Subcutaneous abdominal adipose tissue (tissue), 5 donors: ENCODE measurements at regions not wholly inside any gene's neighbourhood (a gene's known extent, or its start where the extent isn't known, plus 50 kb on each side); places are given as distances from the start of the nearest gene placed in this dataset.

ENCODE experiments used
- H3K27ac ChIP-seq: one replicate; pipeline ENCODE4 v1.7.0; 2013; ENCODE audit warnings: low read depth, mild to moderate bottlenecking, inconsistent platforms, low read length, moderate library complexity
- H3K27me3 ChIP-seq, 5 donors: one replicate each; pipeline ENCODE4 v1.7.0; 2013; ENCODE audit warnings: low read length in 5 of 5, inconsistent platforms in 1 of 5; ENCODE audit not compliant: control insufficient read depth in 5 of 5, insufficient read depth in 4 of 5
- H3K36me3 ChIP-seq, 5 donors: one replicate each; pipeline ENCODE4 v1.7.0; 2013; ENCODE audit warnings: low read length in 5 of 5; ENCODE audit not compliant: control insufficient read depth in 5 of 5, insufficient read depth in 5 of 5
- H3K4me1 ChIP-seq, 5 donors: one replicate each; pipeline ENCODE4 v1.7.0; 2013; ENCODE audit warnings: low read length in 5 of 5, mild to moderate bottlenecking in 3 of 5, moderate library complexity in 1 of 5; ENCODE audit not compliant: control insufficient read depth in 5 of 5, insufficient read depth in 5 of 5
- H3K4me3 ChIP-seq, 5 donors: one replicate each; pipeline ENCODE4 v1.7.0; 2013; ENCODE audit warnings: low read length in 5 of 5, low read depth in 1 of 5
- H3K9ac ChIP-seq, 5 donors: one replicate each; pipeline ENCODE4 v1.7.0; 2013; ENCODE audit warnings: low read length in 5 of 5, mild to moderate bottlenecking in 4 of 5, moderate library complexity in 3 of 5
- H3K9me3 ChIP-seq, 5 donors: one replicate each; pipeline ENCODE4 v1.7.0; 2013; ENCODE audit warnings: low read length in 5 of 5; ENCODE audit not compliant: control insufficient read depth in 5 of 5
- donor health status: healthy.
- donor health status: healthy.
- donor health status: healthy.
- donor health status: healthy.
- donor health status: healthy.

- no peak overlapping the region for H3K9ac ChIP-seq
- no peak overlapping the region for H3K27ac ChIP-seq
- H3K27me3 ChIP-seq = peaks cover 0 to 25% (median 13%) of the 10 kb centered on the region in 5 donors
- H3K4me3 ChIP-seq = no peak overlapping the region
- no peaks in the 10 kb centered on the region for H3K36me3 ChIP-seq
- peaks cover 0 to 11% (median 5%) of the 10 kb centered on the region in 5 donors for H3K9me3 ChIP-seq
- H3K4me1 ChIP-seq = peaks cover 4 to 28% (median 23%) of the 10 kb centered on the region in 5 donors
These were observed 83.2 kb upstream of the DIO3 start for GRCh38 chr14:101478096-101478495.

- Histone ChIP-seq H3K4me1 (peaks cover 4 to 26% (median 23%) of the 10 kb centered on the region in 5 donors), H3K27me3 (peaks cover 0 to 18% (median 10%) of the 10 kb centered on the region in 5 donors), H3K36me3 (no peaks in the 10 kb centered on the region), H3K4me3 (no peak overlapping the region), H3K9me3 (peaks cover 0 to 13% (median 6%) of the 10 kb centered on the region in 5 donors), H3K27ac (no peak overlapping the region), H3K9ac (no peak overlapping the region)
These were observed 82.4 kb upstream of the DIO3 start for GRCh38 chr14:101478796-101479410.

- peaks cover 0 to 18% (median 7%) of the 10 kb centered on the region in 5 donors for H3K27me3 ChIP-seq
- no peak overlapping the region for H3K27ac ChIP-seq
- H3K4me3 ChIP-seq = no peak overlapping the region
- H3K9me3 ChIP-seq = peaks cover 0 to 16% (median 8%) of the 10 kb centered on the region in 5 donors
- peaks cover 4 to 14% (median 11%) of the 10 kb centered on the region in 5 donors for H3K4me1 ChIP-seq
- no peaks in the 10 kb centered on the region for H3K36me3 ChIP-seq
- H3K9ac ChIP-seq = no peak overlapping the region
These were observed 81.1 kb upstream of the DIO3 start for GRCh38 chr14:101480022-101480746.

- peaks cover 0 to 14% (median 6%) of the 10 kb centered on the region in 5 donors for H3K27me3 ChIP-seq
- H3K9ac ChIP-seq = no peak overlapping the region
- H3K4me3 ChIP-seq = no peak overlapping the region
- H3K36me3 ChIP-seq = no peaks in the 10 kb centered on the region
- H3K9me3 ChIP-seq = peaks cover 3 to 16% (median 14%) of the 10 kb centered on the region in 5 donors
- H3K4me1 ChIP-seq = peaks cover under 1 to 6% (median 4%) of the 10 kb centered on the region in 5 donors
- no peak overlapping the region for H3K27ac ChIP-seq
These were observed 80.4 kb upstream of the DIO3 start for GRCh38 chr14:101480747-101481530.

- no peak overlapping the region for H3K9ac ChIP-seq
- no peak overlapping the region for H3K4me3 ChIP-seq
- peaks cover 5 to 18% (median 17%) of the 10 kb centered on the region in 5 donors for H3K9me3 ChIP-seq
- peaks cover 0 to 14% (median 4%) of the 10 kb centered on the region in 5 donors for H3K27me3 ChIP-seq
- H3K36me3 ChIP-seq = no peaks in the 10 kb centered on the region
- no peak overlapping the region for H3K27ac ChIP-seq
- peaks cover 0 to under 1% (median 0%) of the 10 kb centered on the region in 5 donors for H3K4me1 ChIP-seq
These were observed 79.7 kb upstream of the DIO3 start for GRCh38 chr14:101481557-101481956.

- Histone ChIP-seq H3K27me3 (peaks cover 0 to 14% (median 4%) of the 10 kb centered on the region in 5 donors), H3K27ac (no peak overlapping the region), H3K36me3 (no peaks in the 10 kb centered on the region), H3K9ac (no peak overlapping the region), H3K4me3 (no peak overlapping the region), H3K4me1 (no peaks in the 10 kb centered on the region), H3K9me3 (peaks cover 7 to 20% (median 17%) of the 10 kb centered on the region in 5 donors)
These were observed 79.2 kb upstream of the DIO3 start for GRCh38 chr14:101482066-101482465.

- Histone ChIP-seq H3K4me3 (no peak overlapping the region), H3K4me1 (no peaks in the 10 kb centered on the region), H3K27ac (no peak overlapping the region), H3K9me3 (peaks cover 7 to 20% (median 17%) of the 10 kb centered on the region in 5 donors), H3K9ac (no peak overlapping the region), H3K36me3 (no peaks in the 10 kb centered on the region), H3K27me3 (peaks cover 0 to 11% (median 4%) of the 10 kb centered on the region in 5 donors)
These were observed 77.5 kb upstream of the DIO3 start for GRCh38 chr14:101483829-101484228.

- Histone ChIP-seq H3K36me3 (no peaks in the 10 kb centered on the region), H3K27me3 (peaks cover 0 to 8% (median 0%) of the 10 kb centered on the region in 5 donors), H3K9ac (no peak overlapping the region), H3K4me3 (no peak overlapping the region), H3K4me1 (no peaks in the 10 kb centered on the region), H3K9me3 (peaks cover 2 to 12% (median 7%) of the 10 kb centered on the region in 5 donors), H3K27ac (no peak overlapping the region)
These were observed 72.1 kb upstream of the DIO3 start for GRCh38 chr14:101489092-101489760.

GRCh38 chr14:101490771-101491170, 70.5 kb upstream of the DIO3 start:
- Histone ChIP-seq H3K9ac (no peak overlapping the region), H3K4me1 (no peaks in the 10 kb centered on the region), H3K9me3 (peaks cover 2 to 7% (median 5%) of the 10 kb centered on the region in 5 donors), H3K27me3 (peaks cover 0 to 8% (median 0%) of the 10 kb centered on the region in 5 donors), H3K36me3 (no peaks in the 10 kb centered on the region), H3K4me3 (no peak overlapping the region), H3K27ac (no peak overlapping the region)
